Ishikawa (cell line): ENCODE measurements at regions not wholly inside any gene's neighbourhood (a gene's known extent, or its start where the extent isn't known, plus 50 kb on each side); places are given as distances from the start of the nearest gene placed in this dataset.

Experiments
- CEBPB ChIP-seq: IDR thresholded peaks from 2 replicates; pipeline ENCODE4 v1.6.1; 2012
- EP300 ChIP-seq: IDR thresholded peaks from 2 replicates; pipeline ENCODE4 v1.6.1; 2012; ENCODE audit warnings: borderline replicate concordance
- MAX ChIP-seq: IDR thresholded peaks from 2 replicates; pipeline ENCODE4 v1.6.1; 2012
- TF ChIP-seq, protein P1 (sequence below): IDR thresholded peaks from 2 replicates; pipeline ENCODE4 v1.6.1; 2012; ENCODE audit warnings: low read depth, mild to moderate bottlenecking

DNA sequence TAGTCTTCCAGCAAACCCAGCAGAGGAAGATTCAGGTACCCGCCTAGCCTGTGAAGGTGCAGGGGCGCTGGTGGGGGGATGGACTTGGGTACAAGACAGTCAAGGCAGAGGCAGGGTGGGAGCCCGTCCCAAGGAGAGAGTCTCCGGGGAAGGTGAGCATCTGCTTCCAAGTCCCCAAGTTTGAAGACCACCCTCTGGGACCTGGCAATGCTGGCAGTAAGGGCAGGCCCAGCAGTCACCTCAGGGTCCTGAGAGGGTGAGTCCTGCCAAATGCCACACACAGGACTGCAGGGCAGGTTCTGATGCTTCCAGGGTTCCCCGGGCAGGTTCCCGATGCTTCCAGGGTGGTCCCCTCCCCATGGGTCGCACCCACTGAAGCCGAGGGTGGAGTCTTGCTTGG lies 261.8 kb upstream of the IRX1 start:
- TF ChIP-seq, protein P1, sequence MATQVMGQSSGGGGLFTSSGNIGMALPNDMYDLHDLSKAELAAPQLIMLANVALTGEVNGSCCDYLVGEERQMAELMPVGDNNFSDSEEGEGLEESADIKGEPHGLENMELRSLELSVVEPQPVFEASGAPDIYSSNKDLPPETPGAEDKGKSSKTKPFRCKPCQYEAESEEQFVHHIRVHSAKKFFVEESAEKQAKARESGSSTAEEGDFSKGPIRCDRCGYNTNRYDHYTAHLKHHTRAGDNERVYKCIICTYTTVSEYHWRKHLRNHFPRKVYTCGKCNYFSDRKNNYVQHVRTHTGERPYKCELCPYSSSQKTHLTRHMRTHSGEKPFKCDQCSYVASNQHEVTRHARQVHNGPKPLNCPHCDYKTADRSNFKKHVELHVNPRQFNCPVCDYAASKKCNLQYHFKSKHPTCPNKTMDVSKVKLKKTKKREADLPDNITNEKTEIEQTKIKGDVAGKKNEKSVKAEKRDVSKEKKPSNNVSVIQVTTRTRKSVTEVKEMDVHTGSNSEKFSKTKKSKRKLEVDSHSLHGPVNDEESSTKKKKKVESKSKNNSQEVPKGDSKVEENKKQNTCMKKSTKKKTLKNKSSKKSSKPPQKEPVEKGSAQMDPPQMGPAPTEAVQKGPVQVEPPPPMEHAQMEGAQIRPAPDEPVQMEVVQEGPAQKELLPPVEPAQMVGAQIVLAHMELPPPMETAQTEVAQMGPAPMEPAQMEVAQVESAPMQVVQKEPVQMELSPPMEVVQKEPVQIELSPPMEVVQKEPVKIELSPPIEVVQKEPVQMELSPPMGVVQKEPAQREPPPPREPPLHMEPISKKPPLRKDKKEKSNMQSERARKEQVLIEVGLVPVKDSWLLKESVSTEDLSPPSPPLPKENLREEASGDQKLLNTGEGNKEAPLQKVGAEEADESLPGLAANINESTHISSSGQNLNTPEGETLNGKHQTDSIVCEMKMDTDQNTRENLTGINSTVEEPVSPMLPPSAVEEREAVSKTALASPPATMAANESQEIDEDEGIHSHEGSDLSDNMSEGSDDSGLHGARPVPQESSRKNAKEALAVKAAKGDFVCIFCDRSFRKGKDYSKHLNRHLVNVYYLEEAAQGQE = no peak
- no peak for TF ChIP-seq MAX
- TF ChIP-seq CEBPB = no peak
- TF ChIP-seq EP300 = no peak
